ENCODE measurements at regions not wholly inside any gene's neighbourhood (a gene's known extent, or its start where the extent isn't known, plus 50 kb on each side); places are given as distances from the start of the nearest gene placed in this dataset.

DNA sequence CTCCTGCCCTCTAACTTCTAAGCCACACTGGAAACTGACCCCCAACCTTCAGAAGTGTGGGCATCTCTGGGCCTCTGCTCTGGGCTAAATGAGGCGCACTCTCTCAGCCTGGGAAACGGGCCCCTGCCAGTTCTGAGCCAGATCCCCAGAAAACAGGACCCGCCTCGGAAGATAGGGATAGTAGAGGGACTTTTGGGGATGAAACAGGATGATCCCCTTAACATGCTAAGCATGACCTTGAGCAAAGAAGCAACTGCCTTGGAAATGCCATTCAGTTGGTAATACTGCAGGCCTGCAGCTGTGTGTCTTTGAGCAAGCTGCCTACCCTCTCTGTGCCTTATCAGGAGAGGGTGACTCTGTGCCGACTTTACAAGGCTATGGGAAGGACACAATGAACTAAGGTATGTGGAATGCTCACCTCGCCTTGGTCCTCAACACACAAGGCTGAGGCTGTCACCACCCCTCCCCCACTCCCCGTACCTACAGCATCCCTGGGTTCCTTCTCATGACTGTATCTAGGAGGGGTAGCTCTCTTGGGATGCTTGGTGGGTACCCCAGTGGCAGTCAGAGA is 54.0 kb downstream of the NCOR2 start:
- TF ChIP-seq, protein P1, sequence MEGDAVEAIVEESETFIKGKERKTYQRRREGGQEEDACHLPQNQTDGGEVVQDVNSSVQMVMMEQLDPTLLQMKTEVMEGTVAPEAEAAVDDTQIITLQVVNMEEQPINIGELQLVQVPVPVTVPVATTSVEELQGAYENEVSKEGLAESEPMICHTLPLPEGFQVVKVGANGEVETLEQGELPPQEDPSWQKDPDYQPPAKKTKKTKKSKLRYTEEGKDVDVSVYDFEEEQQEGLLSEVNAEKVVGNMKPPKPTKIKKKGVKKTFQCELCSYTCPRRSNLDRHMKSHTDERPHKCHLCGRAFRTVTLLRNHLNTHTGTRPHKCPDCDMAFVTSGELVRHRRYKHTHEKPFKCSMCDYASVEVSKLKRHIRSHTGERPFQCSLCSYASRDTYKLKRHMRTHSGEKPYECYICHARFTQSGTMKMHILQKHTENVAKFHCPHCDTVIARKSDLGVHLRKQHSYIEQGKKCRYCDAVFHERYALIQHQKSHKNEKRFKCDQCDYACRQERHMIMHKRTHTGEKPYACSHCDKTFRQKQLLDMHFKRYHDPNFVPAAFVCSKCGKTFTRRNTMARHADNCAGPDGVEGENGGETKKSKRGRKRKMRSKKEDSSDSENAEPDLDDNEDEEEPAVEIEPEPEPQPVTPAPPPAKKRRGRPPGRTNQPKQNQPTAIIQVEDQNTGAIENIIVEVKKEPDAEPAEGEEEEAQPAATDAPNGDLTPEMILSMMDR (IDR thresholded peaks at IDR 0.05), result no peak
- TF ChIP-seq POLR2A (IDR thresholded peaks at IDR 0.05), result no peak
